ENCODE measurements at regions not wholly inside any gene's neighbourhood (a gene's known extent, or its start where the extent isn't known, plus 50 kb on each side); places are given as distances from the start of the nearest gene placed in this dataset.

DNA sequence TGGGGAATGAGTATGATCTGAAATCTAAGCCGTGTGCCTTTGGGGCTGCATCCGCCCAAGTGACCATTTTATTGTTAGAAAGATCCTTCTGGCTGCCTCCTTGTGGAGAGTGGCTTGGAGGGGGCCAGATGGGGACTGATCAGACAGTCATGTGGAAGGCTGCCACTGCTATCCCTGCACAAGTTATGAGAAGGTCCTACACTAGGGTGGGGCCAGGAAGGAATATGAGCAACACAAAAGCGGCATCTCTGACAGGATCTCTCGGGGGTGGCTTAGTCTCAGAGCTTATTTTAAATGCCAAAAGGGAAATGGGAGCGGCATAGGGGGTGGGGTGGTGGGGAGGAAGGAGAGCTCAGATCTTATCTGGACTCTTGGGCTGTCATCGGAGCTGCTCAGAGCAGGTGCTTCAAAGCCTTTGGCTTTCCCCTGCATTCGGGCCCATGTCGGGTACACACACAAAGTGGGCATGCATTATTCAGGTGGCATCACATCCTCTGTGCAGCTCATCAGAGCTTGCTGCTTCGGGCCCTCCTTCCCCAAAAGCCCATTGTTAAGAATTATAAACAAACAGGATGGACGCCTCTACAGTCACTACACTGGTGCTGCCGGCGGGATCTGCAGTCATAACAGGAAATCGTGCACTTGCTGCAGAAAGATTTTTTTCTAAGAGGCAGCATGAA, 805.4 kb downstream of the VRK1 start:
- no peak for TF ChIP-seq POLR2A (IDR thresholded peaks at IDR 0.05; ENCODE audit: low read length)
- TF ChIP-seq GATA1 (IDR thresholded peaks at IDR 0.05; ENCODE audit: low read depth, low read length), result no peak

Measured in erythroblast (primary cell).